Sciatic nerve (tissue), 2 donors: ENCODE measurements at regions not wholly inside any gene's neighbourhood (a gene's known extent, or its start where the extent isn't known, plus 50 kb on each side); places are given as distances from the start of the nearest gene placed in this dataset.

Experiments
- ATAC-seq: fragments of 200-7000 bp; cut with Tn5 transposase; one replicate; pipeline ENCODE4 v1.9.1; 2020; ENCODE audit warnings: mild to moderate bottlenecking, moderate library complexity
- DNase-seq: peaks from one replicate; pipeline ENCODE4 v3.0.0-alpha.2; 2020; ENCODE audit warnings: low spot score
- intact Hi-C: fragments of 100-400 bp; cut with DNase I; formaldehyde crosslinking; loops from one replicate; pipeline ENCODE4 v1.14.2; 2022
- donor health status: DM: no; HTN: no; CAD: no.
- donor health status: DM: no; HTN: no; CAD: no.

- intact Hi-C loops: no loop called here
- DNase-seq (no peak), ATAC-seq (no peak)
Measured at GRCh38 chr7:23968791-23969190, 258.8 kb downstream of the STK31 start.

- no peak for ATAC-seq
- intact Hi-C loops: no loop called here
- no peak for DNase-seq
Measured at GRCh38 chr7:23969443-23969842, 259.4 kb downstream of the STK31 start.

- no peak for ATAC-seq
- no peak for DNase-seq
- intact Hi-C loops: no loop called here
Measured at GRCh38 chr7:23970193-23970592, 260.2 kb downstream of the STK31 start.

GRCh38 chr7:23971031-23971430 lies 261.0 kb downstream of the STK31 start:
- DNase-seq (no peak), ATAC-seq (no peak)
- intact Hi-C loops: no loop called here

- no peak for DNase-seq
- intact Hi-C loops: no loop called here
- ATAC-seq: no peak
Measured at GRCh38 chr7:23972057-23972456, 262.0 kb downstream of the STK31 start.

GRCh38 chr7:23973264-23973663 lies 263.2 kb downstream of the STK31 start:
- DNase-seq (no peak), ATAC-seq (no peak)
- intact Hi-C loops: no loop called here

- ATAC-seq: no peak
- intact Hi-C loops: no loop called here
- DNase-seq: no peak
Measured at GRCh38 chr7:23980081-23980480, 270.1 kb downstream of the STK31 start.

GRCh38 chr7:23981314-23981713 lies 271.3 kb downstream of the STK31 start:
- intact Hi-C loops: no loop called here
- DNase-seq: no peak

GRCh38 chr7:23981758-23982157 lies 271.7 kb downstream of the STK31 start:
- no peak for ATAC-seq
- intact Hi-C loops: no loop called here
- DNase-seq: no peak

More at GRCh38 chr7:23981314-23981713, 271.3 kb downstream of the STK31 start:
- ATAC-seq: no peak

GRCh38 chr7:24005517-24005916 lies 278.5 kb upstream of the NPY start:
- ATAC-seq (no peak), DNase-seq (no peak)
- intact Hi-C loops: no loop called here

- ATAC-seq (no peak), DNase-seq (no peak)
- intact Hi-C loops: no loop called here
Measured at GRCh38 chr7:24010495-24010894, 273.5 kb upstream of the NPY start.

- DNase-seq (no peak), ATAC-seq (no peak)
- intact Hi-C loops: no loop called here
Measured at GRCh38 chr7:24017519-24017918, 266.5 kb upstream of the NPY start.

- ATAC-seq (no peak), DNase-seq (no peak)
- intact Hi-C loops: no loop called here
Measured at GRCh38 chr7:24018331-24018730, 265.7 kb upstream of the NPY start.

GRCh38 chr7:24019841-24020240 lies 264.1 kb upstream of the NPY start:
- no peak for ATAC-seq
- DNase-seq: no peak

GRCh38 chr7:24024276-24025068 lies 259.5 kb upstream of the NPY start:
- ATAC-seq: no peak

More at GRCh38 chr7:24019841-24020240, 264.1 kb upstream of the NPY start:
- intact Hi-C loops: no loop called here

GRCh38 chr7:24025094-24025493 lies 258.9 kb upstream of the NPY start:
- no peak for DNase-seq
- no peak for ATAC-seq
- intact Hi-C loops: no loop called here

More at GRCh38 chr7:24024276-24025068, 259.5 kb upstream of the NPY start:
- DNase-seq: no peak
- intact Hi-C loops: no loop called here

- ATAC-seq: no peak
- no peak for DNase-seq
- intact Hi-C loops: no loop called here
Measured at GRCh38 chr7:24025765-24026164, 258.2 kb upstream of the NPY start.

- intact Hi-C loops: no loop called here
- no peak for DNase-seq
- no peak for ATAC-seq
Measured at GRCh38 chr7:24026351-24026750, 257.6 kb upstream of the NPY start.

- intact Hi-C loops: no loop called here
- ATAC-seq: no peak
- no peak for DNase-seq
Measured at GRCh38 chr7:24029068-24029467, 254.9 kb upstream of the NPY start.

- DNase-seq (no peak), ATAC-seq (no peak)
- intact Hi-C loops: no loop called here
Measured at GRCh38 chr7:24034251-24034650, 249.7 kb upstream of the NPY start.

- ATAC-seq (no peak), DNase-seq (no peak)
- intact Hi-C loops: no loop called here
Measured at GRCh38 chr7:24035366-24036032, 248.5 kb upstream of the NPY start.
